ELR (cell line): ENCODE measurements at regions not wholly inside any gene's neighbourhood (a gene's known extent, or its start where the extent isn't known, plus 50 kb on each side); places are given as distances from the start of the nearest gene placed in this dataset.
"Not testable (repeated sequence)": the region's sequence is repeated elsewhere in the genome, so short reads cannot be mapped to it uniquely, and the experiment has no call there.

Experiments used
- DNase-seq: peaks from one replicate; pipeline ENCODE4 v3.0.0-alpha.2; 2015; ENCODE audit warnings: low read depth

- no peak for DNase-seq
Observed at GRCh38 chr14:105737504-105738246, 211.3 kb downstream of the TMEM121 start.

GRCh38 chr14:105738638-105739037, 212.3 kb downstream of the TMEM121 start:
- no peak for DNase-seq

DNA sequence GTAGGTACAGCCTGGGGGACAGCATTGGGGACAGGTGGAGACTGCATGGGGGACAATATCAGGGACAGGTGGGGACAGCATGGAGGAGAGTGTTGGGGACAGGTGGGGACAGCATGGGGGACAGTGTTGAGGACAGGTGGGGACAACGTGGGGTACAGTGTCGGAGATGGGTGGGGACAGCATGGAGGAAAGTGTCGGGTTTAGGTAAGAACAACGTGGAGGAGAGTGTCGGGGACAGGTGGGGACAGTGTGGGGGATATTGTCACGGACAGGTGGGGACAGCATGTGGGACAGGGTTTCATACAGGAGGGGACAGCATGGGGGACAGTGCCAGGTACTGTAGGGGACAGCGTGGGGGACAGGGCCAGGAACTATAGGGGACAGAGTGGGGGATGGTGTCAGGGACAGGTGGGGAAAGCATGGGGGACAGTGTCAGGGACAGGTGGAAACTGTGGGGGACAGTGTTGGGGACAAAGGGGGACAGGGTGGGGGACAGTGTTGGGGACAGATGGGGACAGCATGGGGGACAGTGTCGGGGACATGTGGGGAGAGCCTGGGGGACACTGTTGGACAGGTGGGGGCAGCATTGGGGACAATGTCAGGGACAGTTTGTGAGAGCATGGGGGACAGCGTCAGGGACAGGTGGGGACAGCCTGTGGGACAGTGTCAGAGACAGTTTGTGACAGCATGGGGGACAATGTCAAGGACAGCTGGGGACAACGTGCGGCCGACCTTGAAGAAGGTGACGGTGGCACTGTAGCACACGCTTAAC, 213.1 kb downstream of the TMEM121 start:
- no peak for DNase-seq

GRCh38 chr14:105740272-105740671, 213.9 kb downstream of the TMEM121 start:
- DNase-seq: not testable (repeated sequence)

DNA sequence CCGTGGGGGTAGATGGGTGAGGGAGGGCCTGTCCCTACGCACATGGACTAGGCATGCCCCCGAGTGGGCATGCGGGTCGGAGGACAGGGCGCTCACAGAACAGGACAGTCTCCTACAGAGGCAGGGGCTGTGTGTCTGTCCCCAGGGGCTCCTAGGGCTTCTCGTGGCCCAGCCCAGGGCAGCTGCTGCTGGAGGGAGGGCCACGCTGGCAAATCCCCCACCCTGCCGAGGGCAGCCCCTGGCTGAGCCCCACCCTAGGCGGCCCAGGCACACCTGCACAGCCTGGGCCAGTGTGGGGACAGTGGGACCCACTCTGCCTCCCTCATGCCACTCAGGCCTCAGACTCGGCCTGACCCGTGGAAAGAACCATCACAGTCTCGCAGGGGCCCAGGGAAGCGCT, 214.6 kb downstream of the TMEM121 start:
- not testable (repeated sequence) for DNase-seq

GRCh38 chr14:105741707-105742530, 215.5 kb downstream of the TMEM121 start:
- not testable (repeated sequence) for DNase-seq

GRCh38 chr14:105742531-105742848, 216.1 kb downstream of the TMEM121 start:
- DNase-seq: no peak

DNA sequence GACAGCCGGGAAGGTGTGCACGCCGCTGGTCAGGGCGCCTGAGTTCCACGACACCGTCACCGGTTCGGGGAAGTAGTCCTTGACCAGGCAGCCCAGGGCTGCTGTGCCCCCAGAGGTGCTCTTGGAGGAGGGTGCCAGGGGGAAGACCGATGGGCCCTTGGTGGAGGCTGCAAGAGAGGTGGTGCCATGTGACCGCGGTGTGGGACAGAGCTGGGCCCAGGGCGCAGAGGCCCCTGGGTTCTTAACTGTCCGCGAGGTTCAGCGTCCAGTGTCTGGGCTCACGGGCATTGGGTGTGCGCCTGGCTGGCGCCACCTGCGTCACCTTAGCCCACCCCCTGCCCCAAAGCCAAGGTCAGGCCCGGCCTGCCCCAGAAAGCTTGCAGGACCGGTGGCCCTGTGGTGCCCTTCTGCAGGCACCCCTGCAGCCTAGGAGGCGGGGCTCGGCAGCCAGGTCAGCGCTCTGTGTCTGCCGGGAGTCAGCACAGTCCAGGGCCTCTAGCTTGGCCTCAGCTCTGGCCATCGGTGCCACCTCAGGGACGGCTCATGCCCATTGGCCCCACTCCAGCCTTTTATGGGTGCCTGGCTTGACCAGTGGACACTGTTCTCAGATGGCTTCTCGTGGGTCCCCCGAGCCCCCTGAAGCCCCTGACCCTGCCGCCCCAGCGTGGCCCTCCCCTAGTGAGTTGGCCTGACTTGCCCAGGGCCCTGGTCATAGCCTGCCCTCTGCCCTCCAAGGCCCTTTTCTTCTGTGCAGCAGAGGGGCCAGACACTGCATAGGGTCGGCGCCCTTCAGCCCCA, 216.7 kb downstream of the TMEM121 start:
- DNase-seq: not testable (repeated sequence)

DNA sequence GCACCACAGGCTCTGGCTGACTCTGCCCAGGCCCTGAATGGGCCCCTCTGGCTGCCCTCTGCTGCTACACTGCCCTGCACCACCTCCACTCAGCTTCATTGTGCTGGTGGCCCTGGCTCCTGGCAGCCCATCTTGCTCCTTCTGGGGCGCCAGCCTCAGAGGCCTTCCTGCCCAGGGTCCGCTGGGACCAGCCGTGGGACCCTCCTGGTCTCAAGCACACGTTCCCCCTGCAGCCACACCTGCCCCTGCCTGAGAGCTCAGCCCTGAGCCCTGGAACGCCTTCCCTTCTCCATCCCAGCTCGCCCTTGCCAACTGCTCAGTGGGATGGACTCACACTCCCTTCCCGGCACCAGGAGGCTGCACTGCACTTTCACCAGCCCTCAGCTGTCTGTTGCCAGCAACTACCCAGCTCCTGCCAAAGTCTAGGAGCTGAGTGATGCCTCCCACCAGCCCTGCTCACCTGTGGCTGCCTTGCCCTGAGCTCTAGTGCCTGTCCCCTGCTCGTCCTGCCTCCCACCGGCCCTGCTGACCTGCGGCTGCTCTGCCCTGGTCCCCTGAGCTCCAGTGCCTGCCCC, 217.9 kb downstream of the TMEM121 start:
- DNase-seq: not testable (repeated sequence)

DNA sequence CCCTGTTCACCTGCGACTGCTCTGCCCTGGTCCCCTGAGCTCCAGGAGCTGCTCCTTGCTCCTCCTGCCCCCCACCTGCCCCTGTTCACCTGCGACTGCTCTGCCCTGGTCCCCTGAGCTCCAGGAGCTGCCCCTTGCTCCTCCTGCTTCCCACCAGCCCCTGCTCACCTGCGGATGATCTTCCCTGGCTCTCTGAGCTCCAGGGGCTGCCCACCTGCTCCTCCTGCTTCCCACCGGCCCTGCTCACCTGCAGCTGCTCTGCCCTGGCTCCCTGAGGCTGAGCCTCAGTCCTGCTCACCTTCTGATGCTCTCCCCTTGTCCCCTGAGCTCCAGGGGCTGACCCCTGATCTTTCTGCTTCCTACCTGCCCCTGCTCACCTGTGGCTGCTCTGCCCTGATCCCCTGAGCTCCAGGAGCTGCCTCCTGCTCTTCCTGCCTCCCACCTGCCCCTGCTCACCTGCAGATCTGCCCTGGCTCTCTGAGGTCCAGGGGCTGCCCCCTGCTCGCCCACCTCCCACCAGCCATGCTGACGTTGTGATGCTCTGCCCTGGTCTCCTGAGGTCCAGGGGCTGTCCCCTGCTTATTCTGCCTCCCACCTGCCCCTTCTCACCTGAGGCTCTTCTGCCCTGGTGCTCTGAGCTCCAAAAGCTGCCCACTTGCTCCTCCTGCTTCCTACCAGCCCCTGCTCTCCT, 219.2 kb downstream of the TMEM121 start:
- DNase-seq: no peak

GRCh38 chr14:105746124-105746514, 219.7 kb downstream of the TMEM121 start:
- no peak for DNase-seq

DNA sequence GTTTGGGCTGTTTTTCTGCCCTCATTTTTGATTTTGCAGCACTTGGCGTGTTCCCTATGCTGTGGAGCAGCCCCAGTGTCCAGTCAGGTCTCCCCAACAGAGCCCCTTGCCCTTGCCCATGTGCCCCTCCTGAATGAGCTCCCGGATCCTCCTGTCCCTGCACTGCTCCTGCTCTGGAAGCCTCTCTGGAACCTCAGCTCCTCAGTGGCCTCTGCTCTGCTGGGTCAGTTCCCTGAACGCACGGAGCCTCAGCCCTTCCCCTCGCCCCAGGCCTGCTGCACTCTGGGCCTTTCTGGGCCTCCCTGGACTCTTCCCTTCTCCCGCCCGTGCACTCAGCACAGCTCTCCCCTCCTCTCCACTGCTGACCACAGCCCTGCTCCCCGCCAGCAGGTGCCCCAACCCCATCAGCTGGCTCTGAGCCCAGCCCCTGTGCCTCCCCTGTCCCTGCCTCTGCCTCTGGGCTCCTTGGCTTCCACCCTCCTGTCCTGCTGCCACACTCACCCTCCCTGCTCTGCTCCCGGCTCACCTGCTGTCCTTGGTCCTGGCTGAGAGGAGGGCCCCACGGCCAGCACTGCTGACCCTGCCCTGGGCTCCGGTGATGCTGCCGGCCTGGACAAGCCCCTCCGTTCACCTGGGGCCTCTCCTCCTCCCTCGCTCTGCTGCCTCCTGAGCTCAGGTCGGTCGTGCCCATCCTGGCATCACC, 220.6 kb downstream of the TMEM121 start:
- DNase-seq: not testable (repeated sequence)

DNA sequence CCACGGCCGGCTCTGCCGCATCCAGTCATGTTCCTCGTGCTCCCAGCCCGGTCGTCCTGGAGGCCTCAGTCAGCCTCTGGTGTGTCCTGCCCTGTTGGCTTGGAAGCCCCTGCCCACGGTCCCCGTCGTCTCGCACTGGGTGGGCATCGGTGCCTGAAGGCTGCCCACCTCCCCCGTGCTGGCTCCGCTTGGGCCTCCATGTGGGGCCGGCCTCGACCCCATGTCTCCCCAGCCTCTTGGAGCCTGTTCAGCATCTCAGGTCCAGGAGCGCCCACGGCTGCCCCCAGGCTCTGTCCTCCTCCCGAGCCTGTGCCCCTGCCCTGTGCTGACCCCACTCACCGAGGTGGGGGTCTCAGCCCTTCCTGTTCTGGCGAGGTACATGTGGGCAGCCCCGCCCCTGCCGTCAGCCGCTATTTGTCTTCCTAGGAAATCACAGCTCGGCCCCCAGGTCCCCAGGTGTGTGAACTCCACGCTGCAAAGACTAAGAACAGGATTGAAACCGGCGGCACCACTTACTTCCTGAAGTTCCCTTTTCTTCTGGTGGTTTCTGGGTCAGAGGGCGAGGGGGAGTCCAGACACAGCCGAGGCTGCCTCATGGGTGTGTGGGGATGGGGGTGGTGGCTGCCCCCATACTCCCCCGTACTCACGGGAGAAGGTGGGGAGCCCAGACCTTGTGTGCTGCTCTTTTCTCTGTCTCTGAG, 221.3 kb downstream of the TMEM121 start:
- DNase-seq: not testable (repeated sequence)

DNA sequence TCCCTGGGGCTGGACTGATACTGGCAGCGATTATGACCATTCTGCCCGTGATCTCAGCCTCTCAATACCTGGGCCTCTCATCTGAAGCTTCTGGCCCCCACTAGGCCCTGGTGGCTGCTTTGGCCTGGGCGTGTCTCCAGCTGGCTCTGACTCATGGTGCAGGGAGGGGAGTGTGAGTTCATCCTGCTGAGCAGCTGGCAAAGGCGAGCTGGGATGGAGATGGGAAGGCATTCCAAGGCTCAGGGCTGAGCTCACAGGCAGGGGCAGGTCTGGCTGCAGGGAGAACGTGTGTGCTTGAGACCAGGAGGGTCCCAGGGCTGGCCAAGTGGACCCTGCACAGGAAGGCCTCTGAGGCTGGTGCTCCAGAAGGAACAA, 221.8 kb downstream of the TMEM121 start:
- no peak for DNase-seq

DNA sequence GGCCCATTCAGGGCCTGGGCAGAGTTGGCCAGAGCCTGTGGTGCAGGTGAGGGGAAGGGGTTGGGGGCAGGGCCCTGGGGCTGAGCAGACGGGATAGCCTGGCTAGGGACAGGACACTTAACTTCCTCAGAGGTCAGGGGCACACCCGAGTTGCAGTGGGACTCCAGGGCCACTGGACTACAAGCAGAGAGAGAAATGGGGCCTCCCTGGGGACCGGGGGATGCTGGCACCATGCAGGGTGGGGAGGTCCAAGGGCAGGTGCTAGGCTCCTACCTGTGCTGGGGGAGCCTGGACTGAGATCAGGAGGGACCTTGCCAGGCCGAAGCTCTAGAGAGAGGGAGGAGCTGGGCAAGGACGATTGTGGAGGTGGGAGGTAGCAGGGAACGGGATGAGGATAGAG, 222.3 kb downstream of the TMEM121 start:
- DNase-seq: not testable (repeated sequence)

GRCh38 chr14:105749870-105750541, 223.6 kb downstream of the TMEM121 start:
- not testable (repeated sequence) for DNase-seq

- DNase-seq: not testable (repeated sequence)
Observed at GRCh38 chr14:105751291-105751751, 224.9 kb downstream of the TMEM121 start.

- not testable (repeated sequence) for DNase-seq
Observed at GRCh38 chr14:105752420-105752819, 226.0 kb downstream of the TMEM121 start.
